HG03571 (cell line): ENCODE measurements at regions not wholly inside any gene's neighbourhood (a gene's known extent, or its start where the extent isn't known, plus 50 kb on each side); places are given as distances from the start of the nearest gene placed in this dataset.

Experiments used
- ATAC-seq: cut with Tn5 transposase; IDR thresholded peaks from one replicate; pipeline ENCODE4 v1.9.1; 2021; ENCODE audit not compliant: unreplicated experiment

DNA sequence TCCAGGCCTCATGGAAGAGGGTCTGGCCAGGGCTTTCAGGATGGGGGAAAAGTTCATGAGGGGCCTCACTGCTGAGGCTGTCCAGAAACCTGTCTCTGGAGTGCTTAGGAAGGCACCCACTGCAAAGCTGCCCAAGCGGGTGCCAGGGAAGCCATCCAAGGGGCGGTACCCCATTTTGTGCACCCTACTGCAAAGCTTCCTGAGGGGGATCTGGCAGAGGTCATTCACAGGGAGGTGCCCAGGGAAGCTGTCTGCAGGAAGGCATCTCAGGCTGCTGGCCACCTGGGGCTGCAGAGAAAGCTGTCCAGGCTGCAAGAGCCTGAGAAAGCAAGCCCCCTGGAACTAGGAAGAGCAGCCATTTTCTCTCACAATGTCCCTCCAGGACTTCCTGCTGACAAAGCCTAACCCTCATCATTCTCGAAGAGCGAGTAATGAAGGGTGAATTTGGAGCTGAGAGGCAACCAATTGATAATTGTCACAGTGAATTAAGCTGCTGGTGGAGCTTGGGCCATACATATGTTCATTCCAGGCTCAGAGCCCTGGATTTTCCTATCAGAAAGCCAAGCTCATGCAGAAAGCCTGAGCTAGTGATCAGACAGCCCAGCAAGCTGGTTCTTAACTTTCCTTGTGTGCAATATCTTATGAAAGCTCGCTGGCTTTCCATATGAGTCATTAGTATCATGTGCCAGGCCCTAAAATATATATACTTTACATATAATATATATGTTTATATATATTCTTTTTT lies 62.2 kb upstream of the SLC22A16 start:
- ATAC-seq = no peak

DNA sequence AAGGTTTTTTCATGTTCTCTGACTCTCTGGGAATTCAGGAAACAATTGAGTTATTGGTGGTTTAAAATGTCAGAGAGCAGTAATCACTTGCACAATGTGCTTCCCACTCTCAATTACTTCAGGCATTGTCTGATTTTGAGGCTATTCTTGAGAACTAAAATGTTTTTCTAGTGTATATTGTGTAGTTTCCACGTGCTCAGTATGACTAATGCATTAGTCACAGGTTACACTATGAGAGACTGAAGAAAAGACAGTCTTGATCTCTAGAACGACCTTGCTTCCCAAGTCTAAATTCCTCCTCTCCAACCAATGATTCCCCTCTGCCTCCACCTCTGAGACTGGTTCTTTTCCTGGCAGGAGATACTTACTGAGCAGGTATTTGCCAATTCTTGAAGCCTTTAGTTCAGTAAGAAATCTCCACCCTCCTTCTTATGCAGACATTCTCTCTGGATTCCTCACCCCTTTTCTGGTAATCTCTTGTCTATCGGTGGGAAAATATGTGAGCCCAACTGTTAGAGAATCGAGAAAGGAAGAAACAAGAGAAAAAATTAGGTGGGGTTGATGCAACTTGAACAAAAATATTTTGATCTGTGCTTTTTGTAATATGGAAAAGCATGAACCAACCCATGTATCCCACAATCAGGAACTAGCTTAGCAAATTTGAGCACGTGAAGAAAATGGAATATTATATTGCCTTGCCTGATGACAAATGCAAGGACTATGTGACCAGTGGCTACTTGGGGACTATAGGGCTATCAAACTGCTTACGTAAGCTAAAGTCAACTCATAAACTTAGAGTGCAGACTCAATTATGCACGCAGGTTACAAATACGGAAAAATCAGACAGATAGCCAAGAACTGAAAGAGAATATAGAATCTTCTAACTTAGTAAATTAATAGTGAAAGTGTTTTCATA lies 61.1 kb upstream of the SLC22A16 start:
- ATAC-seq = no peak

DNA sequence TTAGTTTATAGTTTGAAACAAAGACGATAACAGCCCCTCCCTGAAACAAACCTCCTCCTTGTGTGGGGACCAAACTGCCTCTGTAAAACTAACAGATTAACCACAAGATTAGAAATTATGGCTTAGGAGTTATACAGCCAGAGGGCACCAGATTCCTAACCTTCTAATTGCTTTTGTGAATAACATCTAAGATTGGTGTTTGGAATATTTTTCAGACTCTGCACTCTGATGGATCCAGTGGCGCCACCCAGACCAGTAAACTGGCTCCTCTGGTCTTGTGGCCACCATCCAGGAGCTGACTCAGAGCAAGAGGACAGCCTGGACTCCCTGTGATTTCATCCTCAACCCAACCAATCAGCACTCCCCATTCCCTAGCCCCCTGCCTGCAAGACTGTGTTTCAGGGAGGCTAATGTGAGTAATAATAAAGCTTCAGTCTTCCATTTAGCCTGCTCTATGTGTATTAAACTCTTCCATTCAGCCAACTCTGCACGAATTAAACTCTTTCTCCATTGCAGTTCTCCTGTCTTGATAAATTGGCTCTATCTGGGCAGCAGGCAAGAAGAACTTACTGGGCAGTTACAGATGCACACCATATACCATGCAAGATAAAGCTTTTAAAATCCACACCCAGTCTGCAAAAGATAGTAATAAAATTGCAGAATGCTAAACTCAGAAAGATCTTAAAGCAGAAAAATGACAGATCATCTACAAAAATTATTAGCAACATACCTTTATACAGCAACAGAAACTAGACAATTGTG lies 58.5 kb upstream of the SLC22A16 start:
- ATAC-seq = no peak

- ATAC-seq = no peak
These were observed 56.0 kb upstream of the SLC22A16 start for GRCh38 chr6:110532431-110532830.

DNA sequence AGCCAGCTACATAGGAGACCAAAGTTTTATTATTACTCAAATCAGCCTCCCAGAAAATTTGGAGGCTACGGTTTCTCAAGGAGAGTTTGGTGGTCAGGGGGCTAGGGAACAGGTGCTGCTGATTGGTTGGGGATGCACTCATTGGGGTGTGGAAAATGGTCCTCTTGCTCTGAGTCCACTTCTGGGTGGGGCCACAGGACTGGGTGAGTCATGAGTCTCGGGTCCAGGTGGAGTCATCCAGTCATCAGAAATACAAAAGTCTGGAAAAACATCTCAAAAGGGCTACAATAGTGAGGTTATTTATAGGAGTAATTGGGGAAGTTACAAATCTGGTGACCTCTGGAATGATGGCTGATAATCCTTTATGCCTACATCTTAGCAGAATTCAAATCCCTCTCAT lies 54.3 kb upstream of the SLC22A16 start:
- ATAC-seq = no peak

DNA sequence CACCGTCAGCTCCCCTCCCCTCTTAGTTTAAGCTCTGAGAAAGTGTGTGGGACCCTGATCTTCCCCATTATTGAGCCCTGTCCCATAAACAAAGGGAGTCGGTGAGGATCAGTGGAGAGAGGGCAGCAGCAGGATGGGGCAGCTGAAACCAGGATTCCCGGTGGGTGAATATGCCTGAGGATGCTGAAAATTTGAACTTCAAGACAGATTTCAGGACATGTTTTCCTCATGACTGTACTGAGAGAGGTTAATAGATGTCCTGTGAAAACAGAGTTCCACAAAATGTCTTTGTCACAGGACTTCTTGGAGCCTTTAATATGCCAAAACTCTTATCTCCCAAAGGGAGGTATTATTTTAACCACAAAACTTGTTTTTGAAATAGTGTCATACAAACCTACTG lies 53.5 kb upstream of the SLC22A16 start:
- no peak for ATAC-seq

- no peak for ATAC-seq
These were observed 52.9 kb upstream of the SLC22A16 start for GRCh38 chr6:110529355-110529754.

DNA sequence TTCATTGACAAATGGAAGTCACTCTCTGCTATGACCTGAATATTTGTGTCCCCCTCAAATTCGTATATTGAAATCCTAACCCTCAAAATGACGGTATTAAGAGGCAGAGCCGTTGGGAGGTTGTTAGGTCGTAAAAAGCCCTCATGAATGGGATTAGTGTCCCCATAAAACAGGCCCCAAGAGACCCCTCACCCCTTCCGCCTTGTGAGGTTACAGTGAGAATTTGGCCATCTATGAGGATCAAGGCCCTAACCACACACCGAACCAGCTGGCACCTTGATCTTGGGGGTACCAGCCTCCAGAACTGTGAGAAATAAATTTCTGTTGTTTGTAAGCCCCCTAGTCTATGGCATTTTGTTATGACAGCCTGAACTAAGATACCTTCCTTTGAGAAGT lies 52.5 kb upstream of the SLC22A16 start:
- ATAC-seq = no peak

DNA sequence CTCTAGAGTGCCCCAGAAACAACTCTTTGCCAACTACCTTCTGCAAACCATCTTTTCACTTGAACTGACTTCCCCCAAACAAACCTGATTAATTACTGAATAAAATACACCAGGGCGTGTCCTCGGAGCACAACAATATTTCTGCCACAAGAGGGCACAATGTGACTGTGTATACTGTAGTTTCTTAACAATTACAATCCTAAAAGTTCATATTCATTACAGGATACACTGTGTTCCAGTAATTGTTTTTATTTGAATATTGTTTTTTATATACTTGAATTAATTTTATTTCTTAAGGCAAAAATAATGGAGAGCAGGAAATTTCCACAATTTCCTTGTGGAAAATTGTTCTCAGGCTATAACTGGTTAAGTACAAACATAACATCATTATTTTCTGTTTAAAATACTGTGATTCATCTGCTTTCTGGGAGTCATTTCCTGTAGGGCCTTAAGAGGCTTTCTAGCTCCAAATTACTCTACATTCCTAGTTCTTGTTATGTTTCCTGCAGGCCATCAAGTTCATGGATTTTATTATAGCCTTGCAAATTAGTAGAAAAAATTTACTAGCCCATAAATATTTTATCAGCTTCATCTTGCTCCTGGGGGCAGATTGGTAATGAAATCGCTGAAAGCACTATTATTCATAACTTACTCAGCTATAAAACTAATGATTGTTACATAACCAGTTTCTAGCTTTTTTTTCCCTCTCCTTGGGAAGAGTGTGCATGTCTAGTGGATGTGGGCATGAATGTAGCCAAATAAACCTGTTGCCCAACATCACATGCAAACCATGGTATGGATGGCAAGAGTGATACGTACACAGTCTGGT lies 51.9 kb upstream of the SLC22A16 start:
- peak; percentile 54 for ATAC-seq

DNA sequence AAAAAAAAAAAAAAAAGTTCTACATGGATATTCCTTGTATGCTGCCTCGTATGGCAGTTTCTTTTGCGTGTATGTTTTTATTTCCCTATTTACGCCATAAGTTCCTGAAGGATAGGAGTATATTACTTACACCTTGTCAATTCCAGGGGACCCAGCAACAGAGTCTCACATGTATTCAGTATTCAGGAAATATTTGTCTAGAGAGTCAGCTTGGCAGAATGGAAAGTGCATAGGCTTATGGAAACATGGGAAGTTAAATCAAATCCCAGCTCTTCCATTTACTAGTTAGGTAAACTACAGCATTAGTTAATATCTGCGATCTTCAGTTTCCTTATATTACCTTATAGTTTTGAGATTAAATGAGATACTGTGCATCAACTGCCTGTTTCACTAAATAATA lies 51.1 kb upstream of the SLC22A16 start:
- no peak for ATAC-seq

GRCh38 chr6:110526726-110527125 lies 50.3 kb upstream of the SLC22A16 start:
- no peak for ATAC-seq
